HFFc6 (cell line): ENCODE measurements at regions not wholly inside any gene's neighbourhood (a gene's known extent, or its start where the extent isn't known, plus 50 kb on each side); places are given as distances from the start of the nearest gene placed in this dataset.
"Not testable (repeated sequence)": the region's sequence is repeated elsewhere in the genome, so short reads cannot be mapped to it uniquely, and the experiment has no call there.

Experiments
- DNase-seq: peaks from one replicate; pipeline ENCODE4 v3.0.0-alpha.2; 2018
- H3K27ac Mint-ChIP-seq: 2 replicates; pipeline ENCODE4 v1.8.0; 2020; ENCODE audit warnings: mild to moderate bottlenecking, mixed read lengths
- H3K27me3 Mint-ChIP-seq: 2 replicates; pipeline ENCODE4 v1.8.0; 2021; ENCODE audit warnings: mild to moderate bottlenecking, moderate library complexity, mixed read lengths; ENCODE audit not compliant: insufficient read depth
- H3K36me3 Mint-ChIP-seq: 2 replicates; pipeline ENCODE4 v1.8.0; 2021; ENCODE audit warnings: low read depth, mixed read lengths
- H3K4me1 Mint-ChIP-seq: 2 replicates; pipeline ENCODE4 v1.8.0; 2020; ENCODE audit warnings: low read depth, mixed read lengths
- H3K4me3 Mint-ChIP-seq: 2 replicates; pipeline ENCODE4 v1.8.0; 2020; ENCODE audit warnings: mild to moderate bottlenecking, moderate library complexity, mixed read lengths
- H3K9me3 Mint-ChIP-seq: 2 replicates; pipeline ENCODE4 v1.8.0; 2020; ENCODE audit warnings: mild to moderate bottlenecking, mixed read lengths
- TF ChIP-seq, protein P1 (sequence below): fragments of 200-600 bp; sonication (generic); IDR thresholded peaks from 2 replicates; pipeline ENCODE4 v1.5.0; 2021; ENCODE audit warnings: antibody characterized with exemption, mild to moderate bottlenecking

DNA sequence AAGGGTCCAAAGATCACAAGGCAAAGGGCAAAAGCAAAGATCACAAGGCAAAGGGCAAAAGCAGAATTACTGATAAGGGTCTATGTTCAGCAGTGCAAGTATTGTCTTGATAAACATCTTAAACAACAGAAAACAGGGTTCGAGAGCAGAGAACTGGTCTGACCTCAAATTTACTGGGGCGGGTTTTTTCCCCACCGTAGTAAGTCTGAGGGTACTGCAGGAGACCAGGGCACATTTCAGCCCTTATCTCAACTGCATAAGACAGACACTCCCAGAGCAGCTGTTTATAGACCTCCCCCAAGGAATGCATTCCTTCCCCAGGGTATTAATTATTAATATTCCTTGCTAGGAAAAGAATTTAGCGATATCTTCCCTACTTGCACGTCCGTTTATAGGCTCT, 61.3 kb downstream of the ZNF860 start:
- H3K4me1 Mint-ChIP-seq: peaks cover 13% of the 10 kb centered on the region
- not testable (repeated sequence) for H3K36me3 Mint-ChIP-seq

DNA sequence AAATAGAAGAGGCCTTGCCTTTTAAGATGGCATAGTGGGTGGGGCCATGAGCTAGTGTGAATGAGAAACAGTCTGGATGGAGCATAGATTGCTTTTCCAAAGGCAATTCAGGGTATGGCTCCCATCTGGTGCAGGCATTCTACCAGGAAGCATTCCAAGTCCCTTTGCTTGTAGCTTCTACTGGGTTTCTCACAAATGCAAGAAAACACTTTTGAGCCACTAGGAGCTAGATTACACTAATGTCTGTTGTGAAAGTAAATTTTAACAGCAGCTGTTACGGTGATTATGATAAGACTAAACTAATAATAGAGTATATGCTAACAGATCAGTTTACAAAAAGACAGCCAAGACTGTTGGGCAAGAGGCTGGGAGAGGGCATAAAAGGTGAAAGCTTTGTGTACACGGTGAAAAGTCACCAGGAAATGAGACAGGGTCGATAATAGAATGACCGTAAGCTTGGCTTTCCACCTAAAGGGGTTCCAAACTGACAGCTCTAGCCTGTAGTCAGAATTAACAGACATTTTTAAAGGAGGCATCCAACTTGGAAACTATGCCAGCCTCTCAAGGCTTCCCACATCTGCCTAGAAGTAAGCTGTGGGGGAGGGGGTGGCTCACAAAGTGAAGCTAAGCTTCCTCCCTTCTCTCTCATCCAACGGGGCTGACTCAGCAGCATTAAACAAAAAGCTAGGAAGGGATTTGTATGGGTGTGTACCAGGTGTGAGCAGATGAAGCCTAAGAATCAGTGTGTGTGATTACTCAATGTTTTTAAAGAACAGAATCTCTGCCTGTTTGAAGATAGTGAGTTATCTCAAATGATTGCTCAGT, 61.1 kb upstream of the GPD1L start:
- peak overlapping the region; percentile 49 for H3K4me3 Mint-ChIP-seq
- peak overlapping the region; percentile 20; the same call in 1 of the 2 replicates for H3K27ac Mint-ChIP-seq
- H3K9me3 Mint-ChIP-seq: peaks cover 23% of the 10 kb centered on the region
- DNase-seq: peak; percentile 15
- H3K27me3 Mint-ChIP-seq: no peaks in the 10 kb centered on the region; the same call in 1 of the 2 replicates
- peaks cover 10% of the 10 kb centered on the region for H3K36me3 Mint-ChIP-seq
- TF ChIP-seq, protein P1, sequence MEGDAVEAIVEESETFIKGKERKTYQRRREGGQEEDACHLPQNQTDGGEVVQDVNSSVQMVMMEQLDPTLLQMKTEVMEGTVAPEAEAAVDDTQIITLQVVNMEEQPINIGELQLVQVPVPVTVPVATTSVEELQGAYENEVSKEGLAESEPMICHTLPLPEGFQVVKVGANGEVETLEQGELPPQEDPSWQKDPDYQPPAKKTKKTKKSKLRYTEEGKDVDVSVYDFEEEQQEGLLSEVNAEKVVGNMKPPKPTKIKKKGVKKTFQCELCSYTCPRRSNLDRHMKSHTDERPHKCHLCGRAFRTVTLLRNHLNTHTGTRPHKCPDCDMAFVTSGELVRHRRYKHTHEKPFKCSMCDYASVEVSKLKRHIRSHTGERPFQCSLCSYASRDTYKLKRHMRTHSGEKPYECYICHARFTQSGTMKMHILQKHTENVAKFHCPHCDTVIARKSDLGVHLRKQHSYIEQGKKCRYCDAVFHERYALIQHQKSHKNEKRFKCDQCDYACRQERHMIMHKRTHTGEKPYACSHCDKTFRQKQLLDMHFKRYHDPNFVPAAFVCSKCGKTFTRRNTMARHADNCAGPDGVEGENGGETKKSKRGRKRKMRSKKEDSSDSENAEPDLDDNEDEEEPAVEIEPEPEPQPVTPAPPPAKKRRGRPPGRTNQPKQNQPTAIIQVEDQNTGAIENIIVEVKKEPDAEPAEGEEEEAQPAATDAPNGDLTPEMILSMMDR: no peak
- peaks cover 9% of the 10 kb centered on the region for H3K4me1 Mint-ChIP-seq

More for the DNA sequence above, 61.3 kb downstream of the ZNF860 start:
- not testable (repeated sequence) for DNase-seq, H3K27me3 Mint-ChIP-seq, H3K27ac Mint-ChIP-seq, H3K4me3 Mint-ChIP-seq
- peaks cover 23% of the 10 kb centered on the region for H3K9me3 Mint-ChIP-seq

DNA sequence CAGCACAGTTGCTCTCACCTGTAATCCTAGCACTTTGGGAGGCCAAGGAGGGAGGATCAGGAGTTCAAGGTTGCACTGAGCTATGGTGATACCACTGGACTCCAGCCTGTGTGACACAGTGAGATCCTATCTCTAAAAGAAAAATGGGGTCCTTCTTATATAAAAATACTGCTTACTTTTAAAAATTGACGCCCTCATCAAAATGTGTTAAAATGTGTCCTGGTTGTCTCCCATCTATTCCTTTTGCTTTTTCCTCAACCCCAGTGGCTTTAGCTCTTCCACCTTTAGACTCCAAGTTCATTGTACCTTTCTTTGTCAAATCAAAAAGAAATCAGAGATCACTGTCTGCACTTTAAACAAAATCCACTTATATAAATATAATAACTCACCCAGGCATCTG, 60.3 kb upstream of the GPD1L start:
- TF ChIP-seq, protein P1: no peak
- no peaks in the 10 kb centered on the region; the same call in 1 of the 2 replicates for H3K27me3 Mint-ChIP-seq
- peaks cover 9% of the 10 kb centered on the region for H3K4me1 Mint-ChIP-seq
- peaks cover 10% of the 10 kb centered on the region for H3K36me3 Mint-ChIP-seq
- H3K9me3 Mint-ChIP-seq: peaks cover 20% of the 10 kb centered on the region
- H3K27ac Mint-ChIP-seq: no peak overlapping the region
- H3K4me3 Mint-ChIP-seq: no peak overlapping the region
- no peak for DNase-seq

DNA sequence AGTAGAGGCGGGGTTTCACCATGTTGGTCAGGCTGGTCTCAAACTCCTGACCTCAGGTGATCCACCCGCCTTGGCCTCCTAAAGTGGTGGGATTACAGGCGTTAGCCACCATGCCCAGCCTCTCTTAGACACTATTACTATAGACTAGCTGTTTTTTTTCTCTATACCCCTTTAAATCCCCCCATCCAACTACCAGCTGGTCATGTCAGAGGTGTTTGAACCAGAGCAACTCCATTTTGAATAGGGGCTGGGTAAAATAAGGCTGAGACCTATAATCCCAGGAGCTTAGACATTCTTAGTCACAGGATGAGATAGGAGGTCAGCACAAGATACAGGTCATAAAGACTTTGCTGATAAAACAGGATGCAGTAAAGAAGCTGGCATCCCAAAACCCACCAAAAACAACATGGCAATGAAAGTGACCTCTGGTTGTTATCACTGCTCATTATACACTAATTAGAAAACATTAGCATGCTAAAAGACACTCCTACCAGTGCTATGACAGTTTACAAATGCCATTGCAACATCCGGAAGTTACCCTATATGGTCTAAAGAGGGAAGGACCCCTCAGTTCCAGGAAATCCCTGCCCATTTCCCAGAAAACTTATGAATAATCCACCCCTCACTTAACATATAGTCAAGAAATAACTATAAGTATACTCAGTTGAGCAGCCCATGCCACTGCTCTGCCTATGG, 57.8 kb upstream of the GPD1L start:
- no peak overlapping the region for H3K4me3 Mint-ChIP-seq
- H3K27me3 Mint-ChIP-seq: peaks cover 3% of the 10 kb centered on the region; the same call in 1 of the 2 replicates
- H3K27ac Mint-ChIP-seq: no peak overlapping the region
- H3K9me3 Mint-ChIP-seq: no peaks in the 10 kb centered on the region
- no peak for DNase-seq
- H3K4me1 Mint-ChIP-seq: peaks cover 9% of the 10 kb centered on the region
- TF ChIP-seq, protein P1: no peak
- H3K36me3 Mint-ChIP-seq: no peaks in the 10 kb centered on the region

DNA sequence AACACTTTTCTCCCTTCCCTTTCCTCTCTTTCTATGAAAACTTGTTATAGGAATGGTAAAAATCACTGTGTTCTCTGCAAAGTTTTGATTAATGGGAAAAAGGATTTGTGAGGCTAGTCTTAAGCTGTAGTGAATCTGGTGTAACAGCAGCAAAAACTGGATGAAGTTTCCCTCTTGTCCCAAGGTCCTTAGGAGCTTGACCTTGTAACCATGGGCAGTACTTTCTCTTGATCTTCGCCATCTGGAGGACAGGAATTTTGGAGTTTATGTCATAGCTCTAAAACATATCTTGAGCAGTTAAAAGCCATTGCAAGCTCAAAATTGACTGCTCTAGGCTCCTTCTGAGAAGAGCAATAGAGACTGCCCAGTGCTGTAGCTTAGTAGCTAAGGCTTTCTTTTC, 56.5 kb upstream of the GPD1L start:
- H3K36me3 Mint-ChIP-seq: no peaks in the 10 kb centered on the region
- no peak overlapping the region for H3K27ac Mint-ChIP-seq
- TF ChIP-seq, protein P1: no peak
- peaks cover 9% of the 10 kb centered on the region for H3K4me1 Mint-ChIP-seq
- H3K4me3 Mint-ChIP-seq: no peak overlapping the region
- H3K9me3 Mint-ChIP-seq: no peaks in the 10 kb centered on the region
- DNase-seq: no peak
- H3K27me3 Mint-ChIP-seq: peaks cover 4% of the 10 kb centered on the region; the same call in 1 of the 2 replicates

DNA sequence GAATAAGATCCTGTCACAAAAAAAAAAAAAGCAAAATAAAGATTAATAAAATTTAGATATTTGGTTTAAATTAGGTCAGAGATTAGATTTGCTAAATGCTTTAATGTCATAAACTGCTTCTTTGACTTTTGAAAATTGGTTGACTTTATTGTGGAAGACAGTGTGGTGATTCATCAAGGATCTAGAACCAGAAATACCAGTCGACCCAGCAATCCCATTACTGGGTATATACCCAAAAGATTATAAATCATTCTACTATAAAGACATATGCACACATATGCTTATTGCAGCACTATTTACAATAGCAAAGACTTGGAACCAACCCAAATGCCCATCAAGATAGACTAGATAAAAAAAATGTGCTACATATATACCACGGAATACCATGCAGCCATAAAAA, 54.2 kb upstream of the GPD1L start:
- H3K27me3 Mint-ChIP-seq, DNase-seq, H3K4me3 Mint-ChIP-seq, H3K27ac Mint-ChIP-seq, H3K36me3 Mint-ChIP-seq, H3K4me1 Mint-ChIP-seq, H3K9me3 Mint-ChIP-seq: not testable (repeated sequence)

DNA sequence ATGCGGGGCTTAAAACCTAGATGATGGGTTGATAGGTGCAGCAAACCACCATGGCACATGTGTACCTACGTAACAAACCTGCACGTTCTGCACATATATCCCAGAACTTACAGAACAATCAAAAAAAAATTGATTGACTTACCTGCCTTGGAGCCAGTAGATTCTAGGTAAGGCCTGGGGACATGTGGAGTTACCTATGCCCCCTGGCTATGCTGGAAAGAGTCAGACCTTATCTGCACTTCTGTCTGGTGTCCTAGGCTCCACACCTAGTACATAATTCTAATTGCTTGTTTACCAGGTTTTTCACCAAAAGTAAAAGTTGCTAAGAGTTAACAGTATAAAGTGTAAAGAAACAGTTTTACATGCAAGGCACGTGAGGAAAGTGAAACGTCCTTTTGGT, 53.6 kb upstream of the GPD1L start:
- not testable (repeated sequence) for H3K4me3 Mint-ChIP-seq, H3K36me3 Mint-ChIP-seq, H3K27ac Mint-ChIP-seq, H3K27me3 Mint-ChIP-seq, H3K9me3 Mint-ChIP-seq, H3K4me1 Mint-ChIP-seq, DNase-seq
